Liver (tissue), 7 donors: ENCODE measurements at regions not wholly inside any gene's neighbourhood (a gene's known extent, or its start where the extent isn't known, plus 50 kb on each side); places are given as distances from the start of the nearest gene placed in this dataset.
"Not testable (repeated sequence)": the region's sequence is repeated elsewhere in the genome, so short reads cannot be mapped to it uniquely, and the experiment has no call there.

ENCODE experiments used
- DNase-seq: peaks from one replicate; pipeline ENCODE4 v3.0.0-alpha.2; 2017; ENCODE audit warnings: low spot score
- H3K27ac ChIP-seq, 2 donors: one replicate each; pipeline ENCODE4 v1.7.0; 2013; ENCODE audit warnings: inconsistent platforms in 2 of 2, low read length in 2 of 2, control low read depth in 1 of 2, low read depth in 1 of 2, mild to moderate bottlenecking in 1 of 2
- H3K27me3 ChIP-seq, 4 donors: one replicate each; pipeline versions ENCODE4 v1.6.1 to v1.7.0; 2013; ENCODE audit warnings: low read length in 3 of 4, inconsistent platforms in 1 of 4, mild to moderate bottlenecking in 1 of 4, moderate library complexity in 1 of 4; ENCODE audit not compliant: control insufficient read depth in 4 of 4, insufficient read depth in 4 of 4
- H3K36me3 ChIP-seq, 4 donors: one replicate each; pipeline versions ENCODE4 v1.6.1 to v1.7.0; 2013; ENCODE audit warnings: low read length in 3 of 4, mild to moderate bottlenecking in 3 of 4, low read depth in 1 of 4, moderate library complexity in 1 of 4; ENCODE audit not compliant: control insufficient read depth in 4 of 4, insufficient read depth in 3 of 4
- H3K4me1 ChIP-seq, 4 donors: one replicate each; pipeline versions ENCODE4 v1.6.1 to v1.7.0; 2013; ENCODE audit warnings: low read length in 3 of 4, mild to moderate bottlenecking in 3 of 4, moderate library complexity in 1 of 4; ENCODE audit not compliant: control insufficient read depth in 4 of 4, insufficient read depth in 4 of 4
- H3K4me3 ChIP-seq, 3 donors: one replicate each; pipeline versions ENCODE4 v1.6.1 to v1.7.0; 2013; ENCODE audit warnings: low read length in 3 of 3, control low read depth in 1 of 3, low read depth in 1 of 3, mild to moderate bottlenecking in 1 of 3
- H3K9ac ChIP-seq, 2 donors: one replicate each; pipeline ENCODE4 v1.7.0; 2013; ENCODE audit warnings: low read length in 2 of 2, mild to moderate bottlenecking in 2 of 2, moderate library complexity in 2 of 2, control low read depth in 1 of 2, low read depth in 1 of 2
- H3K9me3 ChIP-seq, 4 donors: one replicate each; pipeline versions ENCODE4 v1.6.1 to v1.7.0; 2013; ENCODE audit warnings: low read length in 3 of 4; ENCODE audit not compliant: control insufficient read depth in 4 of 4
- ATF3 ChIP-seq: IDR thresholded peaks from 2 replicates; pipeline ENCODE4 v1.6.1; 2016; ENCODE audit warnings: antibody characterized with exemption
- EGR1 ChIP-seq, 2 donors: IDR thresholded peaks; 2 replicates each; pipeline ENCODE4 v1.6.1; 2016 to 2018; ENCODE audit warnings: antibody characterized with exemption in 2 of 2, low read depth in 2 of 2
- FOXA2 ChIP-seq: IDR thresholded peaks from 2 replicates; pipeline ENCODE4 v1.6.1; 2016; ENCODE audit warnings: antibody characterized with exemption
- GABPA ChIP-seq, 2 donors: IDR thresholded peaks in 1 of 2; conservative IDR thresholded peaks in 1 of 2; 2 replicates each; pipeline ENCODE4 v1.6.1; 2016; ENCODE audit warnings: antibody characterized with exemption in 2 of 2, mild to moderate bottlenecking in 1 of 2, moderate library complexity in 1 of 2
- HNF4A ChIP-seq, 2 donors: conservative IDR thresholded peaks; 2 replicates each; pipeline ENCODE4 v1.6.1; 2016; ENCODE audit warnings: antibody characterized with exemption in 2 of 2, mild to moderate bottlenecking in 2 of 2
- HNF4G ChIP-seq: IDR thresholded peaks from 2 replicates; pipeline ENCODE4 v1.6.1; 2016; ENCODE audit warnings: antibody characterized with exemption
- JUND ChIP-seq, 2 donors: IDR thresholded peaks; 2 replicates each; pipeline ENCODE4 v1.6.1; 2016; ENCODE audit warnings: antibody characterized with exemption in 2 of 2
- MAX ChIP-seq: IDR thresholded peaks from 2 replicates; pipeline ENCODE4 v1.6.1; 2016; ENCODE audit warnings: antibody characterized with exemption
- NR2F2 ChIP-seq: IDR thresholded peaks from 2 replicates; pipeline ENCODE4 v1.6.1; 2016; ENCODE audit warnings: antibody characterized with exemption
- REST ChIP-seq: IDR thresholded peaks from 2 replicates; pipeline ENCODE4 v1.6.1; 2016; ENCODE audit warnings: antibody characterized with exemption, mild to moderate bottlenecking
- RXRA ChIP-seq, 2 donors: IDR thresholded peaks; 2 replicates each; pipeline ENCODE4 v1.6.1; 2017 to 2018; ENCODE audit warnings: antibody characterized with exemption in 2 of 2, mild to moderate bottlenecking in 1 of 2
- TAF1 ChIP-seq: conservative IDR thresholded peaks from 2 replicates; pipeline ENCODE4 v1.6.1; 2016; ENCODE audit warnings: antibody characterized with exemption, mild to moderate bottlenecking
- ZBTB33 ChIP-seq: IDR thresholded peaks from 2 replicates; pipeline ENCODE4 v1.6.1; 2016; ENCODE audit warnings: antibody characterized with exemption
- WGBS: extraction: QIAGEN DNeasy Blood & Tissue Kit; methylation state at CpG from one replicate; pipeline ENCODE4 v1.1.7; 2013; 5-methylcytosine and 5-hydroxymethylcytosine counted together
- donor health status: healthy.
- donor health status: healthy.
- donor health status: healthy.
- donor health status: healthy.

GRCh38 chr4:3611778-3612177 lies 79.6 kb upstream of the LRPAP1 start:
- TF ChIP-seq JUND (IDR thresholded peaks at IDR 0.05) = no peak
- no peak for TF ChIP-seq REST
- TF ChIP-seq HNF4A (conservative IDR thresholded peaks at IDR 0.05) = no peak
- TF ChIP-seq EGR1 (IDR thresholded peaks at IDR 0.05; ENCODE audit: low read depth in 2 of 2) = no peak
- no peak for TF ChIP-seq TAF1
- TF ChIP-seq MAX = no peak
- no peak for TF ChIP-seq NR2F2
- no peak for TF ChIP-seq HNF4G
- TF ChIP-seq ZBTB33 = no peak
- no peak for TF ChIP-seq ATF3
- no peak for TF ChIP-seq FOXA2
- no peak for TF ChIP-seq GABPA (IDR thresholded peaks at IDR 0.05 in 1 of 2, conservative IDR thresholded peaks at IDR 0.05 in 1 of 2)
- no peak for TF ChIP-seq RXRA (IDR thresholded peaks at IDR 0.05)
- Histone ChIP-seq H3K27ac (no peak overlapping the region), H3K9me3 (no peaks in the 10 kb centered on the region), H3K4me1 (no peaks in the 10 kb centered on the region), H3K36me3 (no peaks in the 10 kb centered on the region), H3K27me3 (no peaks in the 10 kb centered on the region), H3K4me3 (no peak overlapping the region), H3K9ac (no peak overlapping the region)
- 93% methylated on average over 14 of the region's 14 CpGs for WGBS
- DNase-seq = no peak

- not testable (repeated sequence) for H3K9me3 ChIP-seq, H3K4me1 ChIP-seq, H3K27ac ChIP-seq, H3K9ac ChIP-seq, H3K36me3 ChIP-seq, H3K4me3 ChIP-seq, H3K27me3 ChIP-seq, DNase-seq
- WGBS = 90% methylated on average over 4 of the region's 4 CpGs
Observed at GRCh38 chr4:3610851-3611250, 78.6 kb upstream of the LRPAP1 start.

GRCh38 chr4:3609905-3610304 lies 77.7 kb upstream of the LRPAP1 start:
- H3K4me3 ChIP-seq, H3K4me1 ChIP-seq, H3K27me3 ChIP-seq, H3K36me3 ChIP-seq, DNase-seq, H3K9me3 ChIP-seq, H3K27ac ChIP-seq, H3K9ac ChIP-seq: not testable (repeated sequence)
- WGBS = 93% methylated on average over 2 of the region's 2 CpGs
